ENCODE measurements at regions not wholly inside any gene's neighbourhood (a gene's known extent, or its start where the extent isn't known, plus 50 kb on each side); places are given as distances from the start of the nearest gene placed in this dataset.

- DNase-seq: no peak
Measured at GRCh38 chr14:82190742-82191141, 657.1 kb upstream of the SEL1L start.

GRCh38 chr14:82192387-82192786, 658.7 kb upstream of the SEL1L start:
- no peak for DNase-seq

- DNase-seq: no peak
Measured at GRCh38 chr14:82223276-82223675, 689.6 kb upstream of the SEL1L start.

- DNase-seq: no peak
Measured at GRCh38 chr14:82224610-82225009, 691.0 kb upstream of the SEL1L start.

GRCh38 chr14:82230748-82231147, 697.1 kb upstream of the SEL1L start:
- DNase-seq: no peak

DNA sequence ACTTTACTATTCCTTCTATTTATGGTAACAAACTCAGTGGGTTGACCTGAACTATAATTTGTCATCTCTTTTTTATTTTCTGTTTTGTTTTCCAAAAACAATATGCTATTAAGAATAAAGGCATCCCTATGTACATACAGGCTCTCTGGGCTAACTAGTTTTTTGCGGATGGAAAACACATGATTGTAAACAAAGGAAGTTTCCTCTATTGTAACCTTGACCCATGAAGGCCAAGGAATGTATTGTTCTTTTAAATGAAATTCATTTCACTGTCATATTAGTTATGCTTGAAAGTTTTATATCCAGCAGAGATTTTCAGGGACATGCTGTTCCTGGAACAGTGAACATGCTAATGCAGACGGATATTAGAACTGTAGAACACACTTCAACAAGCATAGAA, 705.0 kb upstream of the SEL1L start:
- no peak for DNase-seq

- no peak for DNase-seq
Measured at GRCh38 chr14:82239223-82239622, 705.6 kb upstream of the SEL1L start.

GRCh38 chr14:82244791-82245190, 711.1 kb upstream of the SEL1L start:
- DNase-seq: no peak

GRCh38 chr14:82251494-82251893, 717.8 kb upstream of the SEL1L start:
- DNase-seq: no peak

GRCh38 chr14:82270286-82270685, 736.6 kb upstream of the SEL1L start:
- no peak for DNase-seq

GRCh38 chr14:82298811-82299210, 765.2 kb upstream of the SEL1L start:
- no peak for DNase-seq

DNA sequence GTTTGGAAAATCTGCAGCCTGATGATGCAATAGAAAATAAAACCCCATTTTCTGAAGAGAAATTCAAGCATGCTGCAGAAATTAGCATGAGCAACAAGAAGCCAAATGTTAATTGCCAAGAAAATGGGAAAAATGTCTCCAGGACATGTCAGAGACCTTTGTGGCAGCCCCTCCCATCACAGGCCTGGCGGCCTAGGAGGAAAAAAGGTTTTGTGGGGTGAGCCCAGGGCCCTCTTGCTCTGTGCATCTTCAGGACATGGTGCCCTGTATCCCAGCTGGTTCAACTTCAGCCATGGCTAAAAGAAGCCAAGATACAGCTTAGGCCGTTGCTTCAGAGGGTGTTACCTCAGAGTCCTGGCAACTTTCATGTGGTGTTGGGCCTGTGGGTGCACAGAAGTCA, 775.5 kb upstream of the SEL1L start:
- no peak for DNase-seq

- no peak for DNase-seq
Measured at GRCh38 chr14:82313889-82314288, 780.2 kb upstream of the SEL1L start.

- no peak for DNase-seq
Measured at GRCh38 chr14:82328442-82328841, 794.8 kb upstream of the SEL1L start.

DNA sequence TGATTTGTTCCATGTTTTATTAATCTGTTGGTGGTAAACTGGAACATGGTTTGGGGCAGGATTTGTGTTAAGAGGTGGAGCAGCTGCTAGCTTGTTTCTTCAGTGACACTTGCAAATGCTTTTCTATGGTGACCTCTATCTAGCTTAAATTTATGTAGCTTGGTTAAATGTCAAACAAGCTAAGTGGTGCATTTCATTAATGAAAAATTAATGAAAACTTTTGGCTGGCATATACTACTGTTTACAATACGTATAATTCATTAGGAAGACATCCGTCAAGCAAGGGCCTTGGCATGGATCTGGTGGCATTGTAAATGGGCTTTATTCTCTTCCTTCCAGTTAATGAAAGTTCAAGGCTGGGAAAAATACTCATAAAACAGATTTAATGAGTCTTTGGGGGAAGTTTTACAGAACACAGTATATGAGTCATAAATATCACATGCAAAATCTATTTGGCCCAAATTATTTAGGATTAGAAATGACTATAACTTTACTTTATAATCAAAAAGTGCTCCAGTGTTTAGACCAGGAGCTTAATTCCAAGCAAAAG, 807.7 kb upstream of the SEL1L start:
- no peak for DNase-seq

GRCh38 chr14:82342596-82342995, 808.9 kb upstream of the SEL1L start:
- no peak for DNase-seq

DNA sequence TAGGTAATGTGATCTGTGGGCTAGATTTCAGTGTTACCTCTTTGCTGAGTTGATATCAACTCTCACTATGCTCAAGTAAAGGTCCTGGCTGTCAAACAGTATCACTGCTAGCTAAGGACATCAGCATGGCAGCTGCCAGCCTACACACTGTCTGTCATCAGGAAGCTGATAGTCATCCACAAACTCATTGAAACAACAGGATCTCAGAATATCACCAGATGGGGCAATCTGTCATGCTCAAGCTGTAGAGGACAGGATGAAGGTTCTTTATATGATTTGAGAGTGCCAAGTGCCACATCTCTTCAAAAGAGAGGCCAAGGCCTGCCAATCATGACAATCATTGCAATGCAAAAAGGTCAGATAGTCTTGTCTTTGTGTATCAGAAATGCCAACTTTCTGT, 811.5 kb upstream of the SEL1L start:
- DNase-seq: no peak

- DNase-seq: no peak
Measured at GRCh38 chr14:82354126-82354525, 820.5 kb upstream of the SEL1L start.

DNA sequence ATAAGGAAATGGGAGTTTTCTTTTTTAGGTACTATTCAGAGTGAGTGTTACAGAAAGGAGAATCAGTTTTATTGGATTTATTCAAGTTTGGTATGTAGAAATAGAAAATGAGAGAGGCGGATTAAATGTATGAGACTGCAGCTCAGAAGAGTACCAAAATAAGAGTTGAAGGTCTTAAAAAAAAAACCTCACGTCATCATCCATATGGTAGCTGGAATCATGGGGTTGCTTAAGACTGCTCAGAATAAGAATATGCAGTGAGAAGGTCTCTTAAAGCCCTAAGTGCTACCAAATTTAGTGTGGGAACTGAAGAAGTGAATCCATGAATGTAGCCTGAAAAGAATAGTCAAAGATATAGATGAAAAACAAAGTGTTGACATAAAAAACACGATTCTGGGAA, 825.5 kb upstream of the SEL1L start:
- no peak for DNase-seq

- DNase-seq: no peak
Measured at GRCh38 chr14:82362452-82362851, 828.8 kb upstream of the SEL1L start.

DNA sequence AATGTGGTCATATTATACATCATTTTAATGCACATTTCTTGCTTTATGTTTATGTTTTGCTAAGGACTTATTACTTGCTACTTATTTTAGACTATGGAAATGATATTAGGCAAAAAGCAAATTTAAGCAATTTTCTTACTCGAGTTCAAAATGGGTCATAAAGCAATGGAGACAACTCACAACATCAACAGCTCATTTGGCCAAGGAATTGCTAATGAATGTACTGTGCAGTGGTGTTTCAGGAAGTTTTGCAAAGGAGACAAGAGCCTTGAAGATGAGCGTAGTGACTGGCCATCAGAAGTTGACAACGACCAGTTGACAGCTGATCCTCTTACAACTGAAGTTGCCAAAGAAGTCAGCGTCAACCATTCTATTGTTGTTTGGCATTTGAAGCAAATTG, 831.8 kb upstream of the SEL1L start:
- DNase-seq: no peak

DNA sequence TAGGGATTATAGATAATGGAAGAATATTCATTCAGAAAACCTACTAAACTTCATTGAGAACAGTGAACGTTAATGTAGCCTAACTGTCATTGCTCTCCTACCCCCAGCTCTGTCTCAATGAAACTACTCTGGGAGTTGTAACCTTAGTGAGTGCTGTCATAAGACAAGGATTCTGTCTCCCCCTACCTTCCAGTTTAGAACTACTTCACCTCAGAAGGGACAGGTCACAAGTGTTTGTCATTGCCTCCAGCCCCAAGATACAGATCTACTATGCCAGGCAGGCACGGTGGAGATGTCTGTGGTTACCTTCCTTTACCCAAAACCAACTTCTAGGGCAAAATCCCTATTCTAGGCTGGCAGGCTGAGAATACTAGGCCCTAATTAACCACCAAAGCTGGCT, 833.1 kb upstream of the SEL1L start:
- DNase-seq: no peak

GRCh38 chr14:82379291-82379690, 845.6 kb upstream of the SEL1L start:
- no peak for DNase-seq

DNA sequence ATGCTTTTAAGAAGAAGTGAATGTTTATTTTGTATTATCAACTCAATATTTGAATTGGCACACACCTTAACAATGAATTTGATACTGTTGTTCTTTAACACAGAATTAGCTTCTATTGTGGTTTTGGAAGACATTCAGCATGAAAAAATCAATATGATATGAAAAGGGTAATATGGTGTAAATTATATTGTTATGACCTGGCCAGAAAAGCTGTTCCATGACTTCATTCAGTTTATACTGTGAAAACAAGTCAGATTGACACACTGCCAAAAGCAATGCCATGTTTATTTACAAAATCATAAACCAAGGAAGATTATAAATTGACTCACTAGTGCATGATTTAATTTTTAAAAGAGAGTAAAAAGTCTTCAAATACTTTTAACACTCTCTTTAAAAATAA, 851.4 kb upstream of the SEL1L start:
- no peak for DNase-seq

- no peak for DNase-seq
Measured at GRCh38 chr14:82387699-82388098, 854.0 kb upstream of the SEL1L start.

DNA sequence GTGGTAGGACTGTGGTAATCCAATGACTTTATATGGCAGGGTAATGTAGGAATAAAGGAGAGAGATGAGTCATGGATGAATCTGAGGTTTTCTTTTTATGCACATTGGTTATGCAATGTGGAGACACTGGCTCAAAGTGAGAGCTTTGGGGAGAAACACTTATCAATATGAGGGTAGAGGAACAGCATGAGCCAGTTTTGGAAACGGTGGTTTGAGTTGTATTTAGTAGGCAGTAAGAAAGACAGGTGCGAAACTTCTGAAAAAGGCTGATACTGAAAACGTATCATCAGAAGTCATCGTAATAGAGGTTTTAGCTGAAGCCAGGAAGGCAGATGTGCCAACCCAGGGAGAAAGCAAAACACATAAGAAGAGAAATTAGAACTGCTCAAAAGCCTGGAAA, 854.8 kb upstream of the SEL1L start:
- no peak for DNase-seq

Measured in CD4-positive, alpha-beta T cell treated with Interleukin-1 beta for 1 hour (primary cell).